Spleen (tissue), 11 donors: ENCODE measurements at regions not wholly inside any gene's neighbourhood (a gene's known extent, or its start where the extent isn't known, plus 50 kb on each side); places are given as distances from the start of the nearest gene placed in this dataset.

Experiments
- DNase-seq: peaks from one replicate; pipeline ENCODE4 v3.0.0-alpha.2; 2020
- H3K27ac ChIP-seq, 8 donors: fragments of 200-600 bp; sonication (generic) in 7 of 8; 1 replicate in 4 of 8; 2 replicates in 4 of 8; pipeline versions ENCODE4 v1.5.0 to v1.8.0; 2016 to 2021; ENCODE audit warnings: inconsistent platforms in 4 of 8, mild to moderate bottlenecking in 4 of 8, moderate library complexity in 1 of 8
- H3K27me3 ChIP-seq, 7 donors: fragments of 200-600 bp; sonication (generic) in 6 of 7; replicated peaks in 1 of 7; 1 replicate in 4 of 7; 2 replicates in 3 of 7; pipeline versions ENCODE4 v1.5.0 to v1.8.0; 2016 to 2021; ENCODE audit warnings: inconsistent platforms in 3 of 7, mild to moderate bottlenecking in 1 of 7
- H3K36me3 ChIP-seq, 6 donors: fragments of 200-600 bp; sonication (generic) in 5 of 6; 1 replicate in 4 of 6; 2 replicates in 2 of 6; pipeline versions ENCODE4 v1.5.0 to v1.8.0; 2016 to 2021; ENCODE audit warnings: inconsistent platforms in 2 of 6
- H3K4me1 ChIP-seq, 6 donors: fragments of 200-600 bp; sonication (generic) in 5 of 6; 1 replicate in 3 of 6; 2 replicates in 3 of 6; pipeline versions ENCODE4 v1.5.0 to v1.8.0; 2016 to 2021; ENCODE audit warnings: inconsistent platforms in 3 of 6
- H3K4me3 ChIP-seq, 8 donors: fragments of 200-600 bp; sonication (generic) in 7 of 8; 1 replicate in 4 of 8; 2 replicates in 4 of 8; pipeline versions ENCODE4 v1.5.0 to v1.8.0; 2016 to 2021; ENCODE audit warnings: inconsistent platforms in 4 of 8, mild to moderate bottlenecking in 4 of 8, moderate library complexity in 2 of 8
- H3K9me3 ChIP-seq, 8 donors: fragments of 200-600 bp; sonication (generic) in 7 of 8; 1 replicate in 4 of 8; 2 replicates in 4 of 8; pipeline versions ENCODE4 v1.5.0 to v1.8.0; 2016 to 2021; ENCODE audit warnings: inconsistent platforms in 4 of 8
- POLR2A ChIP-seq, 3 donors: fragments of 450-650 bp; IDR thresholded peaks; one replicate each; pipeline ENCODE4 v1.5.1; 2017; ENCODE audit warnings: antibody characterized with exemption in 3 of 3, mild to moderate bottlenecking in 1 of 3
- POLR2AphosphoS5 ChIP-seq, 3 donors: sonication (generic); formaldehyde crosslinking; IDR thresholded peaks; one replicate each; pipeline ENCODE4 v1.5.1; 2017; ENCODE audit warnings: antibody characterized with exemption in 3 of 3
- WGBS, 5 donors: extraction: QIAGEN DNeasy Blood & Tissue Kit in 3 of 5; methylation state at CpG; one replicate each; pipeline versions ENCODE4 v1.1.5 to v1.1.7; 2013 to 2018; 5-methylcytosine and 5-hydroxymethylcytosine counted together
- intact Hi-C: fragments of 100-400 bp; cut with DNase I; formaldehyde crosslinking; loops from one replicate; pipeline ENCODE4 v1.15.0; 2023; ENCODE audit warnings: low total_unique reads
- TF ChIP-seq, protein P1 (sequence below), 11 experiments: fragments of 200-600 bp in 7 of 11; fragments of 450-650 bp in 4 of 11; sonication (generic) in 4 of 11; IDR thresholded peaks in 8 of 11; conservative IDR thresholded peaks in 3 of 11; 1 replicate in 7 of 11; 2 replicates in 4 of 11; pipeline versions ENCODE4 v1.4.0 to v1.8.0; 2016 to 2021; ENCODE audit warnings: antibody characterized with exemption in 11 of 11, inconsistent platforms in 4 of 11, mild to moderate bottlenecking in 1 of 11
- donor health status: healthy with polysubstance abuse.
- donor health status: DM: no; HTN: no; CAD: no; lungs with moderate emphysema.
- donor health status: DM: no; HTN: no; CAD: no.
- donor health status: Bipolar disorder and iron deficiency.
- donor health status: healthy.
- donor health status: DM: no; HTN: no; CAD: no.
- donor health status: DM: yes; HTN: yes; CAD: no.

DNA sequence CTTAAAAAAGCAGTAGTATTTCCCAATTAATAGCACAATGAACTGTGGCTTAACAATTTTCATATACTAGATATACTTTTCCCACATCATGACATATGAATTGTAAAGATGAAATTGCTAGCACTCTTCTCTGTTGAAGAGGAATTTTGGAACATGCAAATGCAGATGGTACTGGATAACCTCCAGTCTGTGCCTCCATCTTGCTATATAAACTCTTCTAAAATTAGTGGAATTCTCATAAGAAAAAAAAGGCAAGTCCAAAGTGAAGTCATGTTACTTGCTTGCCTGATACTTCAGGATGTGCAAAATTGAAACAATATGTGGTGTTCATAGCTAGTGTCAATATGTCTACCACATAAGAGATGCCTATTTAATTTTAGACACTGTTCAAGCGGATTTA lies 570.2 kb upstream of the POM121L12 start:
- TF ChIP-seq POLR2A (IDR thresholded peaks at IDR 0.05) (no peak), POLR2AphosphoS5 (IDR thresholded peaks at IDR 0.05) (no peak)
- TF ChIP-seq, protein P1, sequence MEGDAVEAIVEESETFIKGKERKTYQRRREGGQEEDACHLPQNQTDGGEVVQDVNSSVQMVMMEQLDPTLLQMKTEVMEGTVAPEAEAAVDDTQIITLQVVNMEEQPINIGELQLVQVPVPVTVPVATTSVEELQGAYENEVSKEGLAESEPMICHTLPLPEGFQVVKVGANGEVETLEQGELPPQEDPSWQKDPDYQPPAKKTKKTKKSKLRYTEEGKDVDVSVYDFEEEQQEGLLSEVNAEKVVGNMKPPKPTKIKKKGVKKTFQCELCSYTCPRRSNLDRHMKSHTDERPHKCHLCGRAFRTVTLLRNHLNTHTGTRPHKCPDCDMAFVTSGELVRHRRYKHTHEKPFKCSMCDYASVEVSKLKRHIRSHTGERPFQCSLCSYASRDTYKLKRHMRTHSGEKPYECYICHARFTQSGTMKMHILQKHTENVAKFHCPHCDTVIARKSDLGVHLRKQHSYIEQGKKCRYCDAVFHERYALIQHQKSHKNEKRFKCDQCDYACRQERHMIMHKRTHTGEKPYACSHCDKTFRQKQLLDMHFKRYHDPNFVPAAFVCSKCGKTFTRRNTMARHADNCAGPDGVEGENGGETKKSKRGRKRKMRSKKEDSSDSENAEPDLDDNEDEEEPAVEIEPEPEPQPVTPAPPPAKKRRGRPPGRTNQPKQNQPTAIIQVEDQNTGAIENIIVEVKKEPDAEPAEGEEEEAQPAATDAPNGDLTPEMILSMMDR (IDR thresholded peaks at IDR 0.05 in 8 of 11, conservative IDR thresholded peaks at IDR 0.05 in 3 of 11) = no peak
- WGBS, 5 donors = 65 to 92% (median 75%) methylated on average over 1 of the region's 1 CpG

DNA sequence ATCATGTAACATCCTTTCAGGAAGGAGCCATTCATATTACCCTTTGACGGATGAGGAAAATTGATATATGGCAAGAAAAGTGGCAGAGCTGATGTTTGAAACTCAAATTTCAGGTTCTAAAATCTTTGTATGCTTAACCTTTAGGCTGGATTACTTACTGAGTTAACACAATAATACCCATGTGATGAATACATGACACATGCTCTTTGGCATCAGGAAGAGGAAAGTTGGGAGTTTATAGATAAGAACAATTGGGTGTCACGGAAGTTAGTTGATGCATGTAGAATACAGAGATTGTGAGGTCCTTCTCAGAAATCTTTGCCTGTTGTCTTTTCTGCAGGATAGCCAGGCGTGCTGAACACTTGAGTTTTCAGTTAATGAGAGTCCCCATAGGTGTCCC lies 572.1 kb upstream of the POM121L12 start:
- H3K27me3 ChIP-seq = no peaks in the 10 kb centered on the region
- intact Hi-C loops = no loop called here
- no peaks in the 10 kb centered on the region for H3K36me3 ChIP-seq
- TF ChIP-seq POLR2A (IDR thresholded peaks at IDR 0.05) (no peak), POLR2AphosphoS5 (IDR thresholded peaks at IDR 0.05) (no peak)
- TF ChIP-seq, protein P1 (IDR thresholded peaks at IDR 0.05 in 8 of 11, conservative IDR thresholded peaks at IDR 0.05 in 3 of 11) = no peak
- DNase-seq = no peak
- H3K27ac ChIP-seq = no peak overlapping the region
- H3K4me3 ChIP-seq = no peak overlapping the region
- WGBS, 5 donors = 50 to 77% (median 71%) methylated on average over 3 of the region's 3 CpGs
- H3K9me3 ChIP-seq = peaks cover 0 to 12% (median 2%) of the 10 kb centered on the region in 8 donors
- no peaks in the 10 kb centered on the region for H3K4me1 ChIP-seq

More for the DNA sequence above, 570.2 kb upstream of the POM121L12 start:
- Histone ChIP-seq H3K4me3 (no peak overlapping the region), H3K9me3 (peaks cover 0 to 17% (median 3%) of the 10 kb centered on the region in 8 donors), H3K36me3 (no peaks in the 10 kb centered on the region), H3K27ac (no peak overlapping the region), H3K27me3 (no peaks in the 10 kb centered on the region), H3K4me1 (no peaks in the 10 kb centered on the region)
- intact Hi-C loops = no loop called here
- DNase-seq = no peak

DNA sequence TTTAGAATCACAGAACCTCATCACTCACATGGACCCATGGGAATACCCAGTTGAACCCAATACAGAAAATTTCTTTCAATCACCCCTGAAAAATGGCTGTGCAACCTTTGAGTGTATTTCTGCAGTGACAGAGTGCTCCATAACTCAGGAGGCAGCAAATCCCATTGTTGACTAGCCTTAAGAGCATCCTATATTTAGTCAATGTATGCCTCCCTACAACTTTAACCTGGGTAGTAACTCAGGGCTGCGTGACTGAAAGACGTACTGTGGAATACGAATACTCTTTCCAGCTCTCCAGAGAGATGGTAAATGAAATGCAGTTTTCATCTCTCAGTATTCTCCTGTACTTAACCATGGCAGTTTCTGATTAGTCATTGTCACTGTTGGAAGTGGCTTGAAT lies 573.0 kb upstream of the POM121L12 start:
- intact Hi-C loops = no loop called here
- H3K9me3 ChIP-seq = peaks cover 0 to 12% (median 2%) of the 10 kb centered on the region in 8 donors
- H3K4me3 ChIP-seq = no peak overlapping the region
- DNase-seq = no peak
- H3K27ac ChIP-seq = no peak overlapping the region
- 66 to 93% (median 86%) methylated on average over 3 of the region's 3 CpGs for WGBS, 5 donors
- TF ChIP-seq POLR2A (IDR thresholded peaks at IDR 0.05) (no peak), POLR2AphosphoS5 (IDR thresholded peaks at IDR 0.05) (no peak)
- TF ChIP-seq, protein P1 (IDR thresholded peaks at IDR 0.05 in 8 of 11, conservative IDR thresholded peaks at IDR 0.05 in 3 of 11) = no peak
- H3K27me3 ChIP-seq = no peaks in the 10 kb centered on the region
- H3K36me3 ChIP-seq = no peaks in the 10 kb centered on the region
- H3K4me1 ChIP-seq = no peaks in the 10 kb centered on the region

DNA sequence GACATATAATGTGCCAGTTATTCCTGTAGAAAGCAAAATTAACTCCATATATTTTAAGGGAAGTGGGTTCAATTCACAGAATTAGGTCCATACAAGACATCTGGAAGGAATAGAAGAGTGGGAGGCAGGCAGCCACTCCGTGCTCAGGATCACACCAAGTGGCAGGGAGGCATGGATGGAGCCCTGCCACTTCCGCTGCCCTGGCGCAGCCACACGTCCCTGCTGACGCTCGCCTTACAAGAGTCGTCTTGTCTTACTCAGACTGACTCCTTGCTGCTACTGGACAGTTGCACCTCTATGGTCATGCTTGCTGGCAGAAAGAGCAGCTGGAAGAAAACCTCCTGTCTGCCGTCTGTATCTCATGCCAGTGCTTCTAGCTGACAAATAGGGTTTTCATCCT lies 579.9 kb upstream of the POM121L12 start:
- Histone ChIP-seq H3K4me1 (no peaks in the 10 kb centered on the region), H3K27me3 (no peaks in the 10 kb centered on the region), H3K27ac (no peak overlapping the region), H3K4me3 (no peak overlapping the region), H3K9me3 (peaks cover 0 to 28% (median 2%) of the 10 kb centered on the region in 8 donors), H3K36me3 (no peaks in the 10 kb centered on the region)
- 84 to 96% (median 91%) methylated on average over 8 of the region's 8 CpGs for WGBS, 5 donors
- intact Hi-C loops = no loop called here
- no peak for DNase-seq
- TF ChIP-seq, protein P1 (IDR thresholded peaks at IDR 0.05 in 8 of 11, conservative IDR thresholded peaks at IDR 0.05 in 3 of 11) = no peak
- TF ChIP-seq POLR2A (IDR thresholded peaks at IDR 0.05) (no peak), POLR2AphosphoS5 (IDR thresholded peaks at IDR 0.05) (no peak)
